ENCODE measurements at regions not wholly inside any gene's neighbourhood (a gene's known extent, or its start where the extent isn't known, plus 50 kb on each side); places are given as distances from the start of the nearest gene placed in this dataset.

DNA sequence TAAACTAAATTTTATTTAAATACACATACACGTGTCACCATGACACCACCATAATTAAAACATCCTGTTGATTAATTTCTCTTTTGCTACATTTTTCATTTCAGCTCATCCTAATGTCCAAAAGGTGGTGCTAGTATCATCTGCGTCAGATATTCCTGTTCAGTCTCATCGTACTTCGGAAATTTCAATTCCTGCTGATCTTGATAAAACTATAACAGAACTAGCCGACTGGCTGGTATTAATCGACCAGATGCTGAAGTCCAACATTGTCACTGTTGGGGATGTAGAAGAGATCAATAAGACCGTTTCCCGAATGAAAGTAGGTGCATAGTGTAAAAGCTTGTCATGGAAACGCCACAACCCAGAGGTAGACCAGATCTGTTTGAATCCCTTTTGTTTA lies 263.4 kb downstream of the UTRN start:
- H3K4me3 Mint-ChIP-seq (ENCODE audit: unreplicated experiment) = no peak overlapping the region
- no peaks in the 10 kb centered on the region for H3K9me3 ChIP-seq
- TF ChIP-seq CTCF (IDR thresholded peaks at IDR 0.05; ENCODE audit: insufficient read depth in 1 of 2, low read depth in 1 of 2, low read length in 1 of 2, severe bottlenecking in 1 of 2, unreplicated experiment in 1 of 2) = no peak
- H3K27me3 ChIP-seq (replicated peaks; ENCODE audit: control insufficient read depth, insufficient read depth, low read length) = no peaks in the 10 kb centered on the region
- H3K27me3 Mint-ChIP-seq (ENCODE audit: insufficient read depth, unreplicated experiment) = no peaks in the 10 kb centered on the region
- no peaks in the 10 kb centered on the region for H3K4me1 ChIP-seq
- H3K4me3 ChIP-seq (ENCODE audit: low read depth, low read length) = no peak overlapping the region
- ChIA-PET CTCF (interaction anchor here (0.6 kb wide), 1 partner anchor 1085 kb away, joined by 3 read pairs; no protein-coding TSS in a partner anchor), POLR2A (no interaction called here)
- intact Hi-C loops (cut with micrococcal nuclease; ENCODE audit: unreplicated experiment) = no loop called here
- no TSS peak for BruUV-seq (replicated peaks)
- H3K36me3 ChIP-seq (ENCODE audit: control insufficient read depth, insufficient read depth, low read length) = no peaks in the 10 kb centered on the region; the same call in 1 of the 2 replicates
- no peaks in the 10 kb centered on the region for H3K9me3 Mint-ChIP-seq (ENCODE audit: unreplicated experiment)
- peaks cover 78% of the 10 kb centered on the region for H3K36me3 Mint-ChIP-seq (ENCODE audit: insufficient read depth, unreplicated experiment)
- H3K27ac Mint-ChIP-seq (ENCODE audit: unreplicated experiment) = no peak overlapping the region
- DNase-seq = no peak
- no peaks in the 10 kb centered on the region for H3K4me1 Mint-ChIP-seq (ENCODE audit: low read depth, unreplicated experiment)

- intact Hi-C loops (cut with micrococcal nuclease; ENCODE audit: unreplicated experiment) = no loop called here
- Histone ChIP-seq H3K27me3 (replicated peaks; ENCODE audit: control insufficient read depth, insufficient read depth, low read length) (no peaks in the 10 kb centered on the region), H3K4me1 (no peaks in the 10 kb centered on the region), H3K4me3 (ENCODE audit: low read depth, low read length) (no peak overlapping the region), H3K36me3 (ENCODE audit: control insufficient read depth, insufficient read depth, low read length) (no peaks in the 10 kb centered on the region; the same call in 1 of the 2 replicates), H3K9me3 (no peaks in the 10 kb centered on the region)
- peaks cover 76% of the 10 kb centered on the region for H3K36me3 Mint-ChIP-seq (ENCODE audit: insufficient read depth, unreplicated experiment)
- CTCF ChIA-PET = no interaction called here
- no peaks in the 10 kb centered on the region for H3K4me1 Mint-ChIP-seq (ENCODE audit: low read depth, unreplicated experiment)
- H3K9me3 Mint-ChIP-seq (ENCODE audit: unreplicated experiment) = no peaks in the 10 kb centered on the region
- no peak overlapping the region for H3K27ac Mint-ChIP-seq (ENCODE audit: unreplicated experiment)
- H3K27me3 Mint-ChIP-seq (ENCODE audit: insufficient read depth, unreplicated experiment) = no peaks in the 10 kb centered on the region
- DNase-seq = no peak
- H3K4me3 Mint-ChIP-seq (ENCODE audit: unreplicated experiment) = no peak overlapping the region
- no peak for TF ChIP-seq CTCF (IDR thresholded peaks at IDR 0.05; ENCODE audit: insufficient read depth in 1 of 2, low read depth in 1 of 2, low read length in 1 of 2, severe bottlenecking in 1 of 2, unreplicated experiment in 1 of 2)
- POLR2A ChIA-PET = no interaction called here
- BruUV-seq (replicated peaks) = no TSS peak
Observed at GRCh38 chr6:144549837-144550747, 265.0 kb downstream of the UTRN start.

DNA sequence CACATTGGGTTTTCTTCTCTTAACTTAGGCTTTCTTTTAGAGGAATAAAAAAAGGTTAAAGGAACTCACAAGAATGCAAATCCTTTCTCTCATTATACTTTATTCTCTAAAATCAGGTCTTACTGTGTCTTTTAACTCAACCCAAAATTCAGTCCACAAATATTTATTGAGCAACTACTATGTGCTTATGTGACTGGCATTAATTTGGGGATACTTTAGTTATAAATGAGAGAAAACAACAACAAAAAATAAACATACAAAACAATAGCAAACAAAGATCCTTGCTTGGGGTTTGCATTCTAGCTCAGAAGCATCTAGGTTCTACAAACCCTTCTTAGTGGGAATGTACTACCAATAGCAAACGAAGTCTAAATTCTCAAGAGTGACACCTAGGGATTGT lies 266.2 kb downstream of the UTRN start:
- Histone ChIP-seq H3K9me3 (no peaks in the 10 kb centered on the region), H3K27me3 (replicated peaks; ENCODE audit: control insufficient read depth, insufficient read depth, low read length) (no peaks in the 10 kb centered on the region), H3K4me1 (no peaks in the 10 kb centered on the region), H3K4me3 (ENCODE audit: low read depth, low read length) (no peak overlapping the region), H3K36me3 (ENCODE audit: control insufficient read depth, insufficient read depth, low read length) (no peaks in the 10 kb centered on the region; the same call in 1 of the 2 replicates)
- no TSS peak for BruUV-seq (replicated peaks)
- H3K4me3 Mint-ChIP-seq (ENCODE audit: unreplicated experiment) = no peak overlapping the region
- H3K27ac Mint-ChIP-seq (ENCODE audit: unreplicated experiment) = no peak overlapping the region
- intact Hi-C loops (cut with micrococcal nuclease; ENCODE audit: unreplicated experiment) = no loop called here
- H3K9me3 Mint-ChIP-seq (ENCODE audit: unreplicated experiment) = no peaks in the 10 kb centered on the region
- H3K4me1 Mint-ChIP-seq (ENCODE audit: low read depth, unreplicated experiment) = no peaks in the 10 kb centered on the region
- CTCF ChIA-PET = no interaction called here
- no peak for DNase-seq
- TF ChIP-seq CTCF (IDR thresholded peaks at IDR 0.05; ENCODE audit: insufficient read depth in 1 of 2, low read depth in 1 of 2, low read length in 1 of 2, severe bottlenecking in 1 of 2, unreplicated experiment in 1 of 2) = no peak
- POLR2A ChIA-PET = no interaction called here
- H3K36me3 Mint-ChIP-seq (ENCODE audit: insufficient read depth, unreplicated experiment) = peaks cover 78% of the 10 kb centered on the region
- H3K27me3 Mint-ChIP-seq (ENCODE audit: insufficient read depth, unreplicated experiment) = no peaks in the 10 kb centered on the region
